ENCODE measurements at regions not wholly inside any gene's neighbourhood (a gene's known extent, or its start where the extent isn't known, plus 50 kb on each side); places are given as distances from the start of the nearest gene placed in this dataset.

GRCh38 chr18:56085551-56085950 lies 497.6 kb upstream of the TCF4 start:
- Histone ChIP-seq H3K4me3 (ENCODE audit: low read depth in 1 of 2, low read length in 2 of 2) (no peak overlapping the region), H3K36me3 (ENCODE audit: insufficient read depth, low read length) (no peaks in the 10 kb centered on the region), H4K20me1 (ENCODE audit: insufficient read depth, low read length) (no peaks in the 10 kb centered on the region), H2AFZ (ENCODE audit: low read depth, low read length) (no peak overlapping the region), H3K27me3 (ENCODE audit: insufficient read depth, low read length, poor library complexity) (no peaks in the 10 kb centered on the region), H3K9ac (ENCODE audit: low read depth, low read length) (no peak overlapping the region), H3K79me2 (ENCODE audit: insufficient read depth, low read length) (no peaks in the 10 kb centered on the region), H3K27ac (ENCODE audit: low read length) (no peak overlapping the region), H3K9me3 (ENCODE audit: insufficient read depth, low read length, severe bottlenecking) (no peaks in the 10 kb centered on the region), H3K4me2 (ENCODE audit: insufficient read depth, low read length) (no peak overlapping the region), H3K4me1 (ENCODE audit: insufficient read depth, low read length) (no peaks in the 10 kb centered on the region)
- ATAC-seq (ENCODE audit: insufficient read depth, low read depth) (no peak), DNase-seq (no peak)
- no peak for TF ChIP-seq CTCF (IDR thresholded peaks at IDR 0.05; ENCODE audit: borderline replicate concordance, extremely low read depth, low read length, poor library complexity, severe bottlenecking)
- TF ChIP-seq EZH2 (IDR thresholded peaks at IDR 0.05; ENCODE audit: borderline replicate concordance, low read depth, low read length, severe bottlenecking): no peak

GRCh38 chr18:56083523-56084287 lies 495.7 kb upstream of the TCF4 start:
- Histone ChIP-seq H2AFZ (ENCODE audit: low read depth, low read length) (no peak overlapping the region), H3K79me2 (ENCODE audit: insufficient read depth, low read length) (no peaks in the 10 kb centered on the region), H3K4me1 (ENCODE audit: insufficient read depth, low read length) (no peaks in the 10 kb centered on the region), H3K27me3 (ENCODE audit: insufficient read depth, low read length, poor library complexity) (no peaks in the 10 kb centered on the region), H3K4me2 (ENCODE audit: insufficient read depth, low read length) (no peak overlapping the region), H3K9me3 (ENCODE audit: insufficient read depth, low read length, severe bottlenecking) (no peaks in the 10 kb centered on the region), H3K36me3 (ENCODE audit: insufficient read depth, low read length) (no peaks in the 10 kb centered on the region), H3K27ac (ENCODE audit: low read length) (no peak overlapping the region), H4K20me1 (ENCODE audit: insufficient read depth, low read length) (no peaks in the 10 kb centered on the region), H3K9ac (ENCODE audit: low read depth, low read length) (no peak overlapping the region), H3K4me3 (ENCODE audit: low read depth in 1 of 2, low read length in 2 of 2) (no peak overlapping the region)
- ATAC-seq (ENCODE audit: insufficient read depth, low read depth) (no peak), DNase-seq (no peak)
- TF ChIP-seq EZH2 (IDR thresholded peaks at IDR 0.05; ENCODE audit: borderline replicate concordance, low read depth, low read length, severe bottlenecking): no peak
- no peak for TF ChIP-seq CTCF (IDR thresholded peaks at IDR 0.05; ENCODE audit: borderline replicate concordance, extremely low read depth, low read length, poor library complexity, severe bottlenecking)

DNA sequence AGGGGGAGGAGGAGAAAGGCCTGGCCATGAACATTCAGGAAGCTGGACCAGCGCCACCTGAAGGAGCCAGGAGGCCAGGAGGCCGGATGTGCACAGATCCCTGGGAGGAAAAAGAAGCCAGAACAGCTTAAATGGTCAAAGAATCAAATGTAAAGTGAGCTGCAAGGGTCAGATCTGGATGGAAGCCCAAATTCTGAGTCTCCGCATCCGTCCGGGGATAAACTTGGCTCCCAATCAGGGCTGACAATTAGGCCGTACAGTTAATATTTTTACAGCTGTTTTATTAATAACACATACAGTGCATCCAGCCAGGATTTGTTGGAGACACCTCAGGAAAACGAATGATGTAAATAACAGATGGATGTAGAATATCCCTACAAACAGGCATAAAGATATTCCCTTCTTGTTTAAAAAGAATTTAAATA lies 495.1 kb upstream of the TCF4 start:
- H4K20me1 ChIP-seq (ENCODE audit: insufficient read depth, low read length): no peaks in the 10 kb centered on the region
- no peak overlapping the region for H3K4me3 ChIP-seq (ENCODE audit: low read depth in 1 of 2, low read length in 2 of 2)
- H3K4me1 ChIP-seq (ENCODE audit: insufficient read depth, low read length): no peaks in the 10 kb centered on the region
- H3K9ac ChIP-seq (ENCODE audit: low read depth, low read length): no peak overlapping the region
- ATAC-seq (ENCODE audit: insufficient read depth, low read depth) (no peak), DNase-seq (no peak)
- no peaks in the 10 kb centered on the region for H3K79me2 ChIP-seq (ENCODE audit: insufficient read depth, low read length)
- TF ChIP-seq EZH2 (IDR thresholded peaks at IDR 0.05; ENCODE audit: borderline replicate concordance, low read depth, low read length, severe bottlenecking): no peak
- no peaks in the 10 kb centered on the region for H3K36me3 ChIP-seq (ENCODE audit: insufficient read depth, low read length)
- no peaks in the 10 kb centered on the region for H3K27me3 ChIP-seq (ENCODE audit: insufficient read depth, low read length, poor library complexity)
- H3K9me3 ChIP-seq (ENCODE audit: insufficient read depth, low read length, severe bottlenecking): no peaks in the 10 kb centered on the region
- no peak overlapping the region for H2AFZ ChIP-seq (ENCODE audit: low read depth, low read length)
- H3K4me2 ChIP-seq (ENCODE audit: insufficient read depth, low read length): no peak overlapping the region
- H3K27ac ChIP-seq (ENCODE audit: low read length): no peak overlapping the region

DNA sequence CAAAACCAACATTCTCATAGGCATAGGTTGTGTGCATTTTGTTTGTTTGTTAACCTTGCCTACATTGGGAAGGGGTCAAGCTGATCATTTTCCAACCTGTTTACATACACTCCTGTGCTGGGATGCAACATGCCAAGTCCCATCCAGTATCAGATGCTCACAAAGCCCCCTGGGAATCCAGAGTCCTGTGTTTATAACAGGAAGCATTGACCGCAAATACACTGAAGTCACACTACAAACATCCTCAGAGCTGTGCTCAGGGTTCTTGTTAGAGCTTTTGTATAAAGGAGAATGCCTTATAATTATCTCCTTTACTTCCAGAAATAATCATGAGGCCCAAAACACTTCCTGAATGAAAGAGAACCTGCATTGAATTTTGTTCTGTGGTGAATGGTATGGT lies 488.7 kb upstream of the TCF4 start:
- no peak for DNase-seq
- H3K4me1 ChIP-seq (ENCODE audit: insufficient read depth, low read length): no peaks in the 10 kb centered on the region

More for the DNA sequence above, 488.7 kb upstream of the TCF4 start:
- H3K4me2 ChIP-seq (ENCODE audit: insufficient read depth, low read length): no peak overlapping the region
- no peak overlapping the region for H3K27ac ChIP-seq (ENCODE audit: low read length)
- H3K27me3 ChIP-seq (ENCODE audit: insufficient read depth, low read length, poor library complexity): no peaks in the 10 kb centered on the region
- no peak for ATAC-seq (ENCODE audit: insufficient read depth, low read depth)
- no peak overlapping the region for H3K9ac ChIP-seq (ENCODE audit: low read depth, low read length)
- H3K9me3 ChIP-seq (ENCODE audit: insufficient read depth, low read length, severe bottlenecking): no peaks in the 10 kb centered on the region
- no peaks in the 10 kb centered on the region for H4K20me1 ChIP-seq (ENCODE audit: insufficient read depth, low read length)
- H3K79me2 ChIP-seq (ENCODE audit: insufficient read depth, low read length): no peaks in the 10 kb centered on the region
- no peaks in the 10 kb centered on the region for H3K36me3 ChIP-seq (ENCODE audit: insufficient read depth, low read length)
- no peak overlapping the region for H2AFZ ChIP-seq (ENCODE audit: low read depth, low read length)
- H3K4me3 ChIP-seq (ENCODE audit: low read depth in 1 of 2, low read length in 2 of 2): no peak overlapping the region
- TF ChIP-seq CTCF (IDR thresholded peaks at IDR 0.05; ENCODE audit: borderline replicate concordance, extremely low read depth, low read length, poor library complexity, severe bottlenecking) (no peak), EZH2 (IDR thresholded peaks at IDR 0.05; ENCODE audit: borderline replicate concordance, low read depth, low read length, severe bottlenecking) (no peak)
